A172 (cell line): ENCODE measurements at regions not wholly inside any gene's neighbourhood (a gene's known extent, or its start where the extent isn't known, plus 50 kb on each side); places are given as distances from the start of the nearest gene placed in this dataset.

ENCODE experiments used
- DNase-seq: peaks from one replicate; pipeline ENCODE4 v3.0.0-alpha.2; 2015; ENCODE audit warnings: low spot score

DNA sequence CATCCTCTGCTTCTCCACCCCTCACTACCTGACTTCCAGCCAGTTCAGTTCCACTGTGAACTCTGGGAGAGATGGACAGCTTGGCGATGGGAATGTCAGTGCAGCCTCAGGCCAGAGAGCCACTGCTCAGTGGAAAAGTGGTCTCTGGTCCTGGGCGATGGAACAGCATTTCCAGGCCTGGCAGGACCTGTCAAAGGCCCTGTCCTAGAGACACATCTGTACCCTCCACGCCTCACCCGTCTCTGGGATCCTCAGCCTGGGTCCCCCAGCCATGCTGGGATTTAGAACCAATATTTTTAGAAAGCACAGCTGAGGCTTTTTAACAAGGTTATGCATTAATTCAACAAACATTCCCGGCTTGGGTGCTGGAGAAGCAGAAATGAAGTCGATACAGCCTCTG is 165.7 kb downstream of the MN1 start:
- no peak for DNase-seq

DNA sequence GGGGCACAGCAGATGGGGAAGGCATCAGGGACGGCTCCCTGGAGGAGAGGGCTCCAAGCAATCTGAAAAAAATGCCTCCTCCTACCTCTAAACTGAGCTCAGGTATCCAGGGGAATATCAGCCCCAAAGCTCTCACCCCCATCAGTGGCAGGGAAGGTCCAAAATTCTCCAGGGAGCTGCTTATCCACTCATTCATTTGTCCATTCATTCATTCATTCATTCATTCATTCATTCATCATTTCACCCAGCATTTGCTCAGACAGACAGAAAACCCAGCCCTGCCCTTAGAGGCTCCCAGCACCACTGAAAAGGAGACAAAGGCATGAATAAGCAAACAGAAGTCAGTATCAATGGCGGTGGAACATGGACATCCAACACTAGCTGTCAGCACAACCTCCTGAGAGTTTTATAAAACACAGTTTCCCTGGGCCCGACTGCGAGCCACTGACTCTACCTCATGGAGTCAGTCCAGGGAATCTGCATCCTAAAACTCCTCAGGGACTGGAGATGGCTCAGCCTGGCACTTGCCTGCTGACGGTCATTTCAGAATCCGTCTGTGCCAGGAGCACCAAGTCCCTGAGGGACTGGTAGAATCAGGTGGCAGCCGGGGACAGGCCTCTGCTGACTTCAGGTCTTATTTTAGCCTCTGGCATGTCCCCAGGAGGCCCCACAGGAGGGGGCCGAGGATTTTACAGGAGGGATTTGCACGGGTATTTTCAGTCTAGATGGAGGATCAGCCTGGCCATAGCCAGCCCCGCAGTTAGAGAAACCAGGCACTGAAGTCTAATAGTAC is 164.6 kb downstream of the MN1 start:
- no peak for DNase-seq

DNA sequence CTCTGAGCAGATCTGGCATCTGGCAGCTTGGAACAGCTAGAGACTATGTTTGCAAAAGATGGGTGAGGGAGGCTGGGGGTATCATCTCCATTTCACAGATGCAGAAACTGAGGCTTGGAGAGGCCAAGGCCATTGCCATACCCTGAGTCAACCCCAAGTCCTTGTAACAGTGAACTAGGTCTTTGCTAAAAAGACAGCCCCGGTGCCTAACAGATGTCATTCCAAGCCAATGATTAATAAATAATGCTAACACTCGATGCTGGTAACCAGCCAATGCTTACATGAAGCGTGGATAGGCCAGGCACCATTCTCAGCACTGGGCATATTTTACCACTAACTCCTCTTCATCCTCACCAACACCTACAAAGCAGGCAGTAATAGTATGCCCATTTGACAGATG is 164.0 kb downstream of the MN1 start:
- DNase-seq = no peak

DNA sequence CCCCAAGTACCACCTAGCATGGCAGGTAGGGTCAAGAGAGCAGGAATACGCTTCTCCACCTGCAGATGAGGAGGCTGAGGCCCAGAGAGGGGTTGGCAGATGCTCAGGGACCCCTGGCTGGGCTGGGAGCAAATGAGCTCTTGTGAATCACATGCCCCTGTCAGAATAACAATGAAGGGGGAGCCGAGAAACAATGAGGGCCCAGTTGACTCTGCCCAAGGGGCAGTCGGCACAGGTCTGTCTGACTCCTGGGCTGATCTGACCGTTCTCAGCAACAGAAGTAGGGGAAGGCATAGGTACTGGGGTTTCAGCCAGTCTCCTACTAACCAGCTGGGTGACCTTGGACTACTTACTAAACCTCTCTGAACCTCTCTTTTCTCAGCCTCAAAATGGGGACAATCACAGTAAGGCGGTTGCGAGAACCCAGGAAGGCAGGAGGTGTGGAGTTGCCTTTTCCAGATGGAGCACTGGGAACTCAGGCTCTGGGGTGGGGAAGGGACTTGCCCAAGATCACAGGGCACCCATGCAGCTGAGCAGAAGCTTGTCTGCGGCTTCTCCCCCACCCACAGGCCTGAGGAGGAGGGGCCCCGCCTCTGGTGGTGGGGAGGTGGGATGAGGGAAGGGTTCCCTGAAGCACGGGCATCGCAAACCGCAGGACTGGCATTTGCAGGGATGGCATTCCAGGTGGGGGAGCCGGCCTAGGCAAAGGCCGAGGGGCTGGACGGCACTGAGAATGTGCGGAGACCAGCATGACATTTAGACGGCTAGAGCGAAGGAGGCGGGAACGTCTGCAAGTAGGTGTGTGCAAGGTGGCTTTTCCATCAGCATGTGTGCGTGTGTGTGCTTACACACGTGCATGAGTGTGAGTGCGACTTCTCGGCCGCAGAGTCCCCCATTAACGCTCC is 163.0 kb downstream of the MN1 start:
- DNase-seq = no peak

DNA sequence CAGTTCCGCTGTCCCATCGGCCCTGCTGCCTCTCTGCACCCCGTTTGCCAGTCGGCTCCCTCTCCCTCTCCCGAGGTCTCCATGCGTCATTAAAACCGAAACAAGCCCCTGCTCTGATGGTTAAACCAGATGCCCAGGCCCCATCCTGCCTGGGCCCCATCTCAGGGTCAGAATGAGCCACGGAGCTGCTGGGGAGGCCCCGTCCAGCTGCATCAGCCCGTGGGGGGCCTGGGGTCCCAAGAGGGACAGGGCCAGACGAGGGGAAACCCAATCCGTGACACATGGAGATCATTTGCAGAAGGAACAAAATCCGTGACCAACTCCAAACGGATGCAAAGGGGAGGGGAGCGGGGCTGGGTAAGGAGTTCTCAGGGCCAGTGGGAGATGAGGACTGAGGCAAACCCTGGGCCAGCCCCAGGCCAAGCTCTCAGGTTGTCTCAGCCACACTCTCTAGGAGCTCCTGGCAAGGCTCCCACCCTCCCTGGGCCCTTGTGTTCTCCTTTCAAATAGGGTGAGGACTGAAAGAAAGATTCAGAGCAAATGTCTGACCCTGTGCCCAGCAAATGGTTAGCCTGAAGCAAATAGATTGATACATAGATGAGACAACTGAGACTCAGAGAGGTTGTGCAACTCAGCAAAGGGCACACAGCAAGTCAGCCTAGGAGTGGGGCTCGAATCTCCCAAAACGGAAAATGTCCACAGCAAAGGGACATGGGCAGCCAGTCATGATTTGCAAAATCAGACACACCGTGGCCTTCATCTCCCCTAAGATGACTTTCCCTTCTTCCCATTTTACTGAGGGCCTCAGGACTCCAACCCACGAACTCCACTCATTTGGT is 162.1 kb downstream of the MN1 start:
- DNase-seq = no peak

DNA sequence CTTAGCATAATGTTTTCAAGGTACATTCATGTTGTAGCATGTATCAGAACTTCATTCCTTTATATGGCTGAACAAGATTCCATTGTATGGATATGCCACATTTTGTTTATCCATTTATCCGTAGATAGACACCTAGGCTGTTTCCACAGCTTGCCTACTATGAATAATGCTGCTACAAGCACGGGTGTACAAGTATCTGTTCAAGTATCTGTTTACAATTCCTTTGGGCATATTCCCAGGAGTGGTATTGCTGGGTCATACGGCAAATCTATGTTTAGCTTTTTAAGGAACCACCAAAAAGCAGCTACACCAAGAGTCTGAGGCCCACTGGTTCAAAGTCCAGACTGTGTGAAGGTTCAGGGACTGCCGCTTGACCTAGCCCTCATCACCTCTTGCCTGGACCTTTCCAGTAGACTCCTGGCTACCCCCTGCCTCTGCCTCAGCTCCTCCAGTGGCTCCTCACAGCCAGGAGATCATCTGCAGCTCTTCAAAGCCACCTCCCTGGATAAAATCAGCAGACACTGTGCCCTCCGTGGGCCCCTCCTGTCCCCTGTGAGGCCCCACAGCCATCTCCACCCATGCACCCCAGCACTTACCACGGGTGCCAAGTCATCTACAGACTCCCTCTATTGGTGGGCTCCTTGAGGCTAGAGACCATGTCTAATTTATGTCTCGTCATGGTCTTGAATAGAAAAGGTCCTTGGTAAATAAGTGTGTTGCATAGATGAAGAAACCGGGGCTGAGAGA is 160.3 kb downstream of the MN1 start:
- DNase-seq = no peak

DNA sequence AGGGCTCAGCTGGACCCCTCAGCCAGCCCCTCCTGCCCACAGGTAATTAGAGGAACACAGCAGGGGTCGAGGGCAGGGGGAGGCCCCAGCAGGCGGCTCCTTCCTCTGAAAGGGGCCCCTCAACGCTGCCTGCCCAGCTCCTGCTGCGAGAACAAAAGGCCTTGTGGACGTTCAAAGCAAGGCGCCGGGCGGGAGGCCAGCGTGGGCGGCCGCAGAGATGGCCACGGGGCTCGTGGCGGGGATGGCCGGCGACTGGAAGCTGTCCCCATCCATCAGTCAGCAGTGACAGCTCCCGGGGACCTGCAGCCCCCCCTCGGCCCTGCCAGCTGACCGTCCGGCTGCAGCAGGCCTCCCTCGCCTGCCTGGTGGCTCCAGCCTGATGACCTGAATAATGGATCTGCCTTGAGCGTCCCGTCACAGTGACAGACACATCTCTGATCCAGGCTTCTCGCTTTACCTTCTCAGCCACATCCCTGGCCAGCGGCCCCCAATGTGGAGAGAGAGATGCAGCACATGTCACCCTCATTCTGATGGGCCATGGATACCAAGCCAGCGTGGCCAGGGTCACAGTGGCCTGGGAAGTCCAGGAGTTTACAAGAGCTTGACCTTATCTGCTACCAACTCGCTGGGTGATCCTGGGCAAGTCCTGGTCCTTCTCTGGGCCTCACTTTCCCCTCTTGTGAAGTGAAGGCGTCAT is 159.3 kb downstream of the MN1 start:
- DNase-seq = no peak

DNA sequence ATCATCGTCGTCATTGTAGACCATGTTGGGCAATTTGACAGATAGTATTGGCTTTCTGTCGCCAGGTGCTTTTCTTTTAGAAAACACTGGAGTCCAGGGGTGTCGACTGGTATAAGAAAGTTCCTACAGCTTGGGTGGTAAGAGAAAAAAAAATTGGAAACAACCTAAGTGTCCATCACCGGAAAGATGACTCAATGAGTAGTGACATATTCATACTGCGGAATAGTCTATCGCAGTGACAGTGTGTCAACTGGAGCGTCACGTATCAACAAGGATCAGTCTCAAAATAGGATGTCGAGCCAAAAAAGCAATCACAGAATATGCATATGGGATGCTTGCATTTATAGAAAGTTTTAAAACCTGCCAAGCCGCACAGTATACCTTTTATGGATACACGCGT is 157.6 kb downstream of the MN1 start:
- DNase-seq = no peak

DNA sequence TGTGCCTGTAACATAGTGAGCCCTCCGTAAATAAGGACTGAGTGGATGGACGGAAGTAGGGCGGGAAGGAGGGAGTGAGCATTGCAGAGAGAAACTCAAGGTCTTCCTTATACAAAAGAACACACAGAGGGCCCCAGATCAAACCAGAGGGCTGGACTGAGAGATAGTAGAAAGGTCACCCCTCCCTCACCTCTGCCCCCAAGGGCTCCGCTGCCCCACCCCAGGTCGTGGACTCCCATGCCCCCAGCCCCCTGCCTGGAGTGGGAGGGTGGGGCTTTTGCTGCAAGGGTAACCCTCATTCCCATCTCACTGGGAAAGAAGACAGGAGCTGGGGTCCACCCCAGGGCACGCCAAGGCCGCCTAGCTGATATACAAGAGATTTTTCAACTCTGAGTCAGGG is 157.0 kb downstream of the MN1 start:
- DNase-seq = no peak

DNA sequence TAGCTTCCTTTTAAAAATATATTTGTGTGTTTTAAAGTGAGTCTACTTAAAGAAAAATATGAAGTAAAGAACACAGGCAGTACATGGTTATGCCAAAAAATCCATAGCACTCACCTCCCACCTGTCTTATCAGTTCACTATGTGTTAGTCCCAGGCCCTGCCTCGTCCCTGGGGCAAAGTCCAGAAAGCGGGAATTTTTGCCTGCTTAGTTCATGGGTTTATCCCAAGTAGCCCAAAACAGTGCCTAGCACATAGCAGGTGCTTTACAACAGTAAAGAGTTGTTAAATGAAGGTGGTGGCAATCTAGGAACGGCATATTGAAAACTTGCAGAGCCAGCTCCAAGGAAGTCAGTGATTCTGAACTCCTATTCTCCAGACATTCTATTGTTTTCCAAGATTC is 154.0 kb downstream of the MN1 start:
- DNase-seq = no peak

DNA sequence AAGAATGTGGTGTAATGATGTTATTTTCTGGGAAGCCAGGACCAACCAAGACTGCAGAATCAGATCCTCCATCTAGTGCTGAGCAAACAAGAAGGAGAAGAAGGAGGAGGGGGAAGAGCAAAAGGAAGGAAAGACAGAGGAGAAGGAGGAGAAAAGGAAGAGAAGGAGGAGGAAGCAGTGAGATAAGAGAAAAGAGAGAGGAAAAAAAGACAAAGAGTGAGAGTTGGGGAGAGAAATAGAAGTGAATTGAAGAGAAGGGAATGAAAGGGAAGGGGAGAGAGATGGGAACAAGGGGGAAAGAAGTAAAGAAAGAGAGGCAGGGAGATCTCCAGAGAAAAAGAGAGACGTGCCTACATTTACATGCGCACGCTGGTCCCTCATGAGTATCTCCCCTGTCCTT is 153.5 kb downstream of the MN1 start:
- DNase-seq = no peak

DNA sequence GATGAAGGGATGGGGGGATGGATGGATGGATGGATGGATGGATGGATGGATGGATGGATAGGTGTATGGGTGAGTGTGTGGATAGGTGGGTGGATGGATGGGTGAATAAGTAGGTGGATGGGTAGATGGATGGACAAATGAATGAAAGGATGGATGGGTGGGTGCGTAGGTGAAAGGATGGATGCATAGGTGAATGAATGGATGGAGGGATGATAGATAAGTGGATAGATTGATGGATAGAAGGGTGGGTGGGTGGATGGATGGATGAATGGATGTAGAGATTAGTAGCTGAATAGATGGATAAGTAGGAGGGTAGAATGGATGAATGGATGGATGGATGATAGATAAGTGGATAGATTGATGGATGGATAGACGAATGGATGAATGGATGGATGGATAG is 152.7 kb downstream of the MN1 start:
- no peak for DNase-seq

DNA sequence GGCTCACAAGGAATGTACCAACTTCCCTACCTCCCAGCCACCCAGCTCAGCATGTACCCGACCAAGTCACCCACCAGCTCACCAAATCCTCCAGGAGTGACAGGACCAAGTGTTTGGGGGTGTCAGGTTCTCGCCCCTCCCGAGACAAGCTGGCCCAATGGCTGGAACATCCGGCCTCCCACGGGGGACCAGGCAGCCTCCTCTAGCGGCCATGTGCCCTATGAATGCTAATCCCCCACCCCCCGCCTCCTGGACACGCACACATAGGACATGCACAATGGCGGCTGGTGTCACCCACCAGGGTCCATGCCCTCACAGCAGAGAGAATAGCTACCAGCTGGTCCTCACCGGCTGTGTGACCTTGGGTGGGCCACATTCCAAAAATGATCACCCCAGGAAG is 151.0 kb downstream of the MN1 start:
- no peak for DNase-seq

DNA sequence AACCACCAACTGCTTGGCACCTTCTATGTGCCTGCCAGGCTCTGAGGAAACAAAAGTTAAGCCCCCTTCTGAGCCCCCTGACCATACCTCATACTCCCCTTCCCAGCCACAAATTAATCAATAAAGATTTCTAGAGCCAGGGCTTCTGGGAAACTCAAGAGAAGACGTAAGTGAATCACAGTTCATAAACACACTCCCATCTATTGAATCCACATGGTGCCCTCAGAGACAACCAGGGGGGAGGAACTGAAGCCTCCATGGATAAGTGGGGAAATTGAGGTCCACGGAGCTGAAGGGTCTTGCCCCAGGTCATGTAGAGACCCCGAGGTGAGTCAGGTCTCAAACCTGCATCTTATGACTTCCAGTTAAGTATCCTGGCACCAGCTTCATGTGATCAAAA is 150.6 kb downstream of the MN1 start:
- DNase-seq = no peak

DNA sequence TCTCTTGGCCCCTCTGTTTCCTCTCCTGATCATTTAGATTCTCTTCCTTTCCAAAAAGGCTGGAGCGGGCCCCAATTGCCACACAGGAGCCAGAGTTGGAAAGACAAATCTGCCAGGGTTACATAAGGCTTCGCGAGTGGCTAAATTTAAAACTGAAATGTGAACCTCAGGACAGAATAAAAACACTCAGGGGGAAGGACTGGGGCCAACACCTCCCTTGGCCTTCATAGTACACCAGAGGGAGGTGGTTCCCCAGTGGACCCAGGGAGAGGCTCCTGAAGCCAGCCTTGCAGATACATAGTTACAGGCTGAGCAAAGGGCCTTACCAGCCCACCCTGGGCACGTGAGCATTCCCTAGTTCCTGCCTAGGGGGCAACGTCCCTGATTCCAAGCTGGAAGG is 150.1 kb downstream of the MN1 start:
- no peak for DNase-seq

DNA sequence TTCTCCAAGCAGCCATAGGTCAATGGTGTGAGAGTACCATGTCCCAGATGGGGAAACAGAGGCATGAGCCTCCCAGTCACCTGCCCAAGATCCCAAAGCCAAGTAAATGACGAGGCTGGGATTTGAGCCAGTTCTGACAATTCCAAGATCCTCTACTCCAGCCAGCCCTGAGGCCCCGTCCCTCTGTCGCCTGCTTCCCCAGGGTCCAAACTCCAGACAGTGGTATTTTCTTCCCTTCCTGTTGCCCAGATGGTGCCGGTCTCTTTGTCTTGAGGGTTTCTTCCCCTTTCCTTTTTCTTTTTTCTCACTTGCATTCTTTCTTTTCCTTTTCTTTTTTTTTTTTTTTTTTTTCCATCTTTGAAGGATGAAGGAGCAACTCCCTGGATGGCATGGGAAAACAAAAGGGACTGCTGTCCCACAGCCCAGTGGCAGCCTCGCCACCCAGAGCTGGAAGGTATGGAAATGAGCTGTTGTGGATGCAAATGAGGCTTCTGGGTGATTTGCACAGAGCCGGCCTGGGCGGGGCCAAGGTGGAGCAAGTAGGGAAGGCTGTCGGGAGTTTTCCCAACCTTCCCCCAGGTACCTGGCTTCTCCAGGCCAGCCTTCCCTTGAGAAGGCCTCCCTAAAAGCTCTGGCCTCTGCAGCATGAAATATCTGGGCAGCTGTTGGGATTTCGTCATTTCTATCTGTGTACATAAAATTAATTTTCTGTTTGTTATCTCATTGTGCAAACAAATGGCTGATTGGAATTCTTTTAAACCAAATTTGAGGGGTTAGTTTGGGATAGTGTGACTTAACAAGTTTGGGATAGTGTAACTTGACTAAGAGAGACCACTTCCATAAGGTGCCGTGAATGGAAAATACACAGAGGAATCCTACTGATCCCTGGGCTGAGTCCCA is 146.8 kb downstream of the MN1 start:
- DNase-seq = no peak

DNA sequence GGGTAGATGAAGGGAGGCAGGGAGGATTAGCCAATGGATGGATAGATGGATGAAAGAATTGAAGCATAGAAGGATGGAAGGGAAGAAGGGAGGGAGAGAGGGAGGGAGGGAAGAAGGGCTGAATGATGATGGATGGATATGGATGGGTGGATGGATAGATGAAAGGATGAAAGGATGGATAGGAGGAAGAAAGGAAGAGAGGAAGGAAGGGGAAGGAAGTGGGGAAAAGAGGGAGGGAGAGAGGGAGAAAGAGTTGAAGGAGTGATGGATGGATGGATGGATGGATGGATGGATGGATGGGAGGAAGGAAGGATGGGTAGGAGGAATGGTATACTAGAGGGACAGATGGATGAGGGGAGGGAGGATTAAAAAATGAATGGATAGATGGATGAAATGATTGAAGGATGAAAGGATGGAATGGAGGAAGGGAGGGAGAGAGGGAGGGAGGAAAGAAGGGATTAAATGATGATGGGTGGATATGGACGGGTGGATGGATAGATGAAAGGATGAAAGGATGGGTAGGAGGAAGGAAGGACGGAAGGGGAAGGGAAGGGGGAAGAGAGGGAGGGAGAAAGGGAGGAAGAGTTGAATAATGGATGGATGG is 145.9 kb downstream of the MN1 start:
- DNase-seq = no peak

DNA sequence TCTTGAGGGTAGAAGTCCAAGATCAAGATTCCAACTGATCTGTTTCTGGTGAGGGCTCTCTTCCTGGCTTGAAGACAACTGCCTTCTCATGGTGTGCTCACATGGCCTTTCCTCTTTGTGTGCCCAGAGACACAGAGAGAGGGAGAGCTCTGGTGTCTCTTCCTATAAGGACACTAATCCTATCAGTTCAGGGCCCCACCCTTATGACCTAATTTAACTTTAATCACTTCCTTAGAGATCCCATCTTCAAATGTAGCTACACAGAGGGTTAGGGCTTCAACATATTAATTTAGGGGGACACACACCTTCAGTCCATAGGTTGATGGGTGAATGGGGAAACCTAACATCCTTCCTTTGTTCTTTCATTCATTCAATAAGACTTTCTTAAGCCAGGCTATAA is 144.6 kb downstream of the MN1 start:
- DNase-seq = no peak

DNA sequence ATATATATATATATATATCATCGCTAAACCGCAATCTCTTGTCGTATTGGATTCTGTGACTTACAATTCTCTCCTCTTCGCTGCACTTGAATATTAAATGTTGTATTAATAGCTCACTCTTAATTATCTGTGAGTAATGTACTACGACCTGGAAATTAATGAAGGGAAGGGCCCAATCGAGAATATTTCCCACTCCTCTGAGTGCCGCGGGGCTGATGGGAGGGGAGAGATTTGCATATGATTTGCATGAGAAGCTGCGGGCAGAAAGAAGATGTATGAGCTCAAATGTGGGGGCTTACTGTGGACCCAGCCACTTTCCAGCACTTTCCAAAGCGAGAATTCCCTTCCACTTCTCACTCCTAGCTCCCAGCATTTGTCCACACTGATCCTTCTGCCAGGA is 141.2 kb downstream of the MN1 start:
- DNase-seq = no peak
